Omental fat pad (tissue), 3 donors: ENCODE measurements at regions not wholly inside any gene's neighbourhood (a gene's known extent, or its start where the extent isn't known, plus 50 kb on each side); places are given as distances from the start of the nearest gene placed in this dataset.

Source experiments
- ATAC-seq: fragments of 150-250 bp; one replicate; pipeline ENCODE4 v1.9.1; 2016; ENCODE audit warnings: mild to moderate bottlenecking, moderate library complexity; ENCODE audit not compliant: low FRiP score
- DNase-seq: peaks from one replicate; pipeline ENCODE4 v3.0.0-alpha.2; 2019; ENCODE audit warnings: low spot score
- CTCF ChIP-seq, 3 donors: fragments of 450-650 bp; IDR thresholded peaks; one replicate each; pipeline ENCODE4 v1.5.1; 2016 to 2017; ENCODE audit warnings: antibody characterized with exemption in 3 of 3, mild to moderate bottlenecking in 3 of 3, moderate library complexity in 2 of 3

DNA sequence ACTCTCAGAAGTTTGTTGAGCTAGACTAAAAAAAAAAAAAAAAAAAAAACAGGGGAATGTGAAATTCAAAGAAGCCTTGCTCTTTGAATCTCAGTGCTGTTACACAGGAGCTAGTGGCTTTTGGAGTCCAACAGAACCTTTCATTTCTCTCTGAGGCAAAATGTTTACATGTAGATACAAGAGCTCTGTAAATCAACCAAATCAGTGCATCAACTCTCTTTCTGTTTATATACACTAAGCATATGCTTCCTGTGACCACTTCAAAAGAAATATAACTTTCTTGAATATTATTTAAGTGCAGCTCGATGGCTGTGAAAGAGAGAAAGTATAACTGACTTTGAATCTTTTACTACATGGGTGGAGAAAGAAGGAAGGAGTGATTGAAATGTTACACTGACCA is 115.3 kb upstream of the ITGA1 start:
- ATAC-seq: no peak
- TF ChIP-seq CTCF (IDR thresholded peaks at IDR 0.05): no peak
- no peak for DNase-seq

GRCh38 chr5:52673495-52673894 is 114.2 kb upstream of the ITGA1 start:
- DNase-seq (no peak), ATAC-seq (no peak)
- TF ChIP-seq CTCF (IDR thresholded peaks at IDR 0.05): no peak

- no peak for TF ChIP-seq CTCF (IDR thresholded peaks at IDR 0.05)
- no peak for DNase-seq
- ATAC-seq: no peak
Measured at GRCh38 chr5:52674815-52675545, 112.7 kb upstream of the ITGA1 start.

DNA sequence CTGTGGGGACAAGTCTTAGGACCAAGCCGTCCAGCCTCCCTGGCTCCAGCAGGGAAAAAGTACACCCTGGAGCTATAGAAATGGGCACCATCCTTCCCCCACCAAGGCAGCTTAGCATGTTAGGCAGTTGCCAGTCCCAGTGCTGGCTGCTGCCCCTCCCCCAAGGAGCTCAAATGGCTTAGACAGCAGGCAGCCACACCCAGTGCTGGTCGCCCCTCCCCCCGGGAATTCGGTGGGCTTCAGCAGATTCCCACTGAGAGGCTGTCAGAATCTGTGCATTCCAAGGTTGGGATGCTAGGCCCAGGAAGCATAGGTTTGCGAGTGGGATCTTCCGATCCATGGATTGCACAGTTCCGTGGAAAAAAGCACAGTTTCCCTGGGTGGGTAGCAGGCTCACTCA is 105.2 kb upstream of the ITGA1 start:
- no peak for DNase-seq
- no peak for TF ChIP-seq CTCF (IDR thresholded peaks at IDR 0.05)
- no peak for ATAC-seq

DNA sequence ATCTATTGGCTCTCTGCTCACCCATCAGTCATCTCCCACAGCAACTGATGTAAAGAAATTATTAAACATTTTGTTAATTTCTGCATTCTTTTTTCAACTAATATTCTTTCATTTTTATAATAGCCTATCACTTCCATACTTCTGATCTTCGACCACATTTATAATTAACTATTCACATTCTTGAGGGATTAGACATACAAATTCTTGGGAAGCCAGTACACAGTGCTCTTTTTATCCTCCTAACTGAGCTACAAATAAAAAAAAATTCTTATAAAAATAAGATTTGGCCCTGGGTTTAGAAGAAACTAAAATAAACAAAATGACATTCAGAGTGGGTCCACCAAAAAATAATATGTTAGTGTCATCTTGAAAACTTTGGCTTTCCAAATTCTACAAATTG is 103.7 kb upstream of the ITGA1 start:
- TF ChIP-seq CTCF (IDR thresholded peaks at IDR 0.05): no peak
- ATAC-seq (no peak), DNase-seq (no peak)

- ATAC-seq (no peak), DNase-seq (no peak)
- no peak for TF ChIP-seq CTCF (IDR thresholded peaks at IDR 0.05)
Measured at GRCh38 chr5:52685566-52685965, 102.2 kb upstream of the ITGA1 start.

GRCh38 chr5:52685971-52686370 is 101.7 kb upstream of the ITGA1 start:
- no peak for DNase-seq
- TF ChIP-seq CTCF (IDR thresholded peaks at IDR 0.05): no peak
- ATAC-seq: no peak
